ENCODE measurements at regions not wholly inside any gene's neighbourhood (a gene's known extent, or its start where the extent isn't known, plus 50 kb on each side); places are given as distances from the start of the nearest gene placed in this dataset.

GRCh38 chr1:95431235-95431634, 197.2 kb downstream of the RWDD3 start:
- no peak overlapping the region for H2AFZ ChIP-seq (ENCODE audit: low read depth, low read length)
- H3K4me2 ChIP-seq (ENCODE audit: insufficient read depth, low read length): no peak overlapping the region
- no peak overlapping the region for H3K4me3 ChIP-seq (replicated peaks in 1 of 3; ENCODE audit: insufficient read depth in 1 of 3, low read depth in 1 of 3, low read length in 3 of 3)
- no peak overlapping the region for H3K9ac ChIP-seq (replicated peaks; ENCODE audit: extremely low read depth, insufficient read depth, low read length)
- POLR2A ChIA-PET: no interaction called here
- dilution Hi-C loops (cut with MboI; ENCODE audit: extremely low pct_ligation_motif_present, low sequenced_read_pairs) (no loop called here), intact Hi-C loops (cut with micrococcal nuclease) (no loop called here)
- H3K27ac ChIP-seq (ENCODE audit: insufficient read depth, low read depth, low read length): no peak overlapping the region
- no peaks in the 10 kb centered on the region for H4K20me1 ChIP-seq (replicated peaks; ENCODE audit: control insufficient read depth, extremely low read depth, insufficient read depth, low read length)
- no peaks in the 10 kb centered on the region for H3K79me2 ChIP-seq (ENCODE audit: control insufficient read depth, insufficient read depth, low read length)
- DNase-seq (ENCODE audit: low read depth, low spot score): no peak
- no peaks in the 10 kb centered on the region for H3K4me1 ChIP-seq (ENCODE audit: control insufficient read depth, extremely low read depth, insufficient read depth, low read length)
- no peaks in the 10 kb centered on the region for H3K9me1 ChIP-seq (replicated peaks; ENCODE audit: control insufficient read depth, extremely low read depth, insufficient read depth, low read length)
- CTCF ChIA-PET: no interaction called here
- TF ChIP-seq CTCF (IDR thresholded peaks at IDR 0.05; ENCODE audit: extremely low read depth in 1 of 2, insufficient read depth in 1 of 2, low read depth in 1 of 2, low read length in 2 of 2) (no peak), GATA2 (IDR thresholded peaks at IDR 0.05; ENCODE audit: insufficient read depth, insufficient read length, low read depth, low read length) (no peak), POLR2AphosphoS5 (IDR thresholded peaks at IDR 0.05; ENCODE audit: insufficient read depth, low read depth, low read length) (no peak), MAX (IDR thresholded peaks at IDR 0.05; ENCODE audit: insufficient read depth, insufficient read length) (no peak), JUN (IDR thresholded peaks at IDR 0.05; ENCODE audit: borderline replicate concordance, insufficient read depth, insufficient read length, low read depth) (no peak), FOS (IDR thresholded peaks at IDR 0.05; ENCODE audit: borderline replicate concordance, insufficient read depth, low read length) (no peak), EZH2 (IDR thresholded peaks at IDR 0.05; ENCODE audit: borderline replicate concordance, low read depth, low read length, severe bottlenecking) (no peak), MYC (IDR thresholded peaks at IDR 0.05; ENCODE audit: low read depth, low read length) (no peak), POLR2A (IDR thresholded peaks at IDR 0.05; ENCODE audit: low read depth, low read length) (no peak)
- no peaks in the 10 kb centered on the region for H3K27me3 ChIP-seq (ENCODE audit: control insufficient read depth in 2 of 2, insufficient read depth in 2 of 2, low read length in 2 of 2)
- BruUV-seq (replicated peaks): no TSS peak
- H3K9me3 ChIP-seq (replicated peaks; ENCODE audit: control insufficient read depth, insufficient read depth, low read length): no peaks in the 10 kb centered on the region
- H3K36me3 ChIP-seq (ENCODE audit: control insufficient read depth in 2 of 2, extremely low read depth in 1 of 2, insufficient read depth in 2 of 2, low read length in 2 of 2): no peaks in the 10 kb centered on the region
- no peak for FAIRE-seq

Measured in endothelial cell of umbilical vein (primary cell).